ENCODE measurements at regions not wholly inside any gene's neighbourhood (a gene's known extent, or its start where the extent isn't known, plus 50 kb on each side); places are given as distances from the start of the nearest gene placed in this dataset.

DNA sequence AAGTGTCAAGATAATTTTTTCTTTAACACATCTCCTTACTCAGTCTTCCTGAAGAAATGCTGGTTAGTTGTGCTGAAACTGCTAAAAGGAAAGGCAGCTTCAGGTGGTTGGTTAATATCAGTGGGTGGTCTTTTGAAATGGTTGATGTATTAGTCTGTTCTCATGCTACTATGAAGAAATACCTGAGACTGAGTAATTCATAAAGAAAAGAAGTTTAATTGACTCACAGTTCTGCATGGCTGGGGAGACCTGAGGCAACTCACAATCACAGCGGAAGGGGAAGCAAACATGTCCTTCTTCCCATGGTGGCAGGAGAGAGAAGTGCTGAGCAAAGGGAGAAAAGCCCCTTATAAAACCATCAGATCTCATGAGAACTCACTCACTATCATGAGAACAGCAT lies 125.9 kb upstream of the CYRIA start:
- TF ChIP-seq NFXL1 (IDR thresholded peaks at IDR 0.05; ENCODE audit: borderline replicate concordance) (no peak), PAX5 (IDR thresholded peaks at IDR 0.05; ENCODE audit: borderline replicate concordance, low read depth, low read length) (no peak), CREM (IDR thresholded peaks at IDR 0.05; ENCODE audit: low read depth) (no peak), TCF12 (IDR thresholded peaks at IDR 0.05; ENCODE audit: low read depth, low read length) (no peak), BHLHE40 (IDR thresholded peaks at IDR 0.05; ENCODE audit: borderline replicate concordance in 1 of 2, low read depth in 2 of 2, low read length in 1 of 2) (no peak), PML (IDR thresholded peaks at IDR 0.05; ENCODE audit: low read length) (no peak), SREBF1 (IDR thresholded peaks at IDR 0.05; ENCODE audit: low read length) (no peak), SUPT20H (IDR thresholded peaks at IDR 0.05; ENCODE audit: borderline replicate concordance, control insufficient read depth, low read depth, low read length) (no peak), SREBF2 (IDR thresholded peaks at IDR 0.05; ENCODE audit: low read length) (no peak), POLR2AphosphoS5 (IDR thresholded peaks at IDR 0.05; ENCODE audit: low read length) (no peak), MEF2A (IDR thresholded peaks at IDR 0.05; ENCODE audit: insufficient read depth, low read depth, low read length) (no peak), CHD1 (IDR thresholded peaks at IDR 0.05; ENCODE audit: low read depth, low read length) (no peak), WRNIP1 (IDR thresholded peaks at IDR 0.05; ENCODE audit: borderline replicate concordance, low read depth, low read length) (no peak), IKZF1 (conservative IDR thresholded peaks at IDR 0.05) (no peak)
- TF ChIP-seq, protein P1, sequence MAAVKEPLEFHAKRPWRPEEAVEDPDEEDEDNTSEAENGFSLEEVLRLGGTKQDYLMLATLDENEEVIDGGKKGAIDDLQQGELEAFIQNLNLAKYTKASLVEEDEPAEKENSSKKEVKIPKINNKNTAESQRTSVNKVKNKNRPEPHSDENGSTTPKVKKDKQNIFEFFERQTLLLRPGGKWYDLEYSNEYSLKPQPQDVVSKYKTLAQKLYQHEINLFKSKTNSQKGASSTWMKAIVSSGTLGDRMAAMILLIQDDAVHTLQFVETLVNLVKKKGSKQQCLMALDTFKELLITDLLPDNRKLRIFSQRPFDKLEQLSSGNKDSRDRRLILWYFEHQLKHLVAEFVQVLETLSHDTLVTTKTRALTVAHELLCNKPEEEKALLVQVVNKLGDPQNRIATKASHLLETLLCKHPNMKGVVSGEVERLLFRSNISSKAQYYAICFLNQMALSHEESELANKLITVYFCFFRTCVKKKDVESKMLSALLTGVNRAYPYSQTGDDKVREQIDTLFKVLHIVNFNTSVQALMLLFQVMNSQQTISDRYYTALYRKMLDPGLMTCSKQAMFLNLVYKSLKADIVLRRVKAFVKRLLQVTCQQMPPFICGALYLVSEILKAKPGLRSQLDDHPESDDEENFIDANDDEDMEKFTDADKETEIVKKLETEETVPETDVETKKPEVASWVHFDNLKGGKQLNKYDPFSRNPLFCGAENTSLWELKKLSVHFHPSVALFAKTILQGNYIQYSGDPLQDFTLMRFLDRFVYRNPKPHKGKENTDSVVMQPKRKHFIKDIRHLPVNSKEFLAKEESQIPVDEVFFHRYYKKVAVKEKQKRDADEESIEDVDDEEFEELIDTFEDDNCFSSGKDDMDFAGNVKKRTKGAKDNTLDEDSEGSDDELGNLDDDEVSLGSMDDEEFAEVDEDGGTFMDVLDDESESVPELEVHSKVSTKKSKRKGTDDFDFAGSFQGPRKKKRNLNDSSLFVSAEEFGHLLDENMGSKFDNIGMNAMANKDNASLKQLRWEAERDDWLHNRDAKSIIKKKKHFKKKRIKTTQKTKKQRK (IDR thresholded peaks at IDR 0.05; ENCODE audit: low read depth, low read length): no peak
- TF ChIP-seq, protein P2, sequence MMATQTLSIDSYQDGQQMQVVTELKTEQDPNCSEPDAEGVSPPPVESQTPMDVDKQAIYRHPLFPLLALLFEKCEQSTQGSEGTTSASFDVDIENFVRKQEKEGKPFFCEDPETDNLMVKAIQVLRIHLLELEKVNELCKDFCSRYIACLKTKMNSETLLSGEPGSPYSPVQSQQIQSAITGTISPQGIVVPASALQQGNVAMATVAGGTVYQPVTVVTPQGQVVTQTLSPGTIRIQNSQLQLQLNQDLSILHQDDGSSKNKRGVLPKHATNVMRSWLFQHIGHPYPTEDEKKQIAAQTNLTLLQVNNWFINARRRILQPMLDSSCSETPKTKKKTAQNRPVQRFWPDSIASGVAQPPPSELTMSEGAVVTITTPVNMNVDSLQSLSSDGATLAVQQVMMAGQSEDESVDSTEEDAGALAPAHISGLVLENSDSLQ (IDR thresholded peaks at IDR 0.05): no peak
- H3K4me2 ChIP-seq (ENCODE audit: control insufficient read depth, insufficient read depth): no peak overlapping the region
- H3K36me3 ChIP-seq (ENCODE audit: control insufficient read depth in 2 of 2, insufficient read depth in 2 of 2, low read length in 1 of 2): no peaks in the 10 kb centered on the region
- FAIRE-seq: no peak
- no peaks in the 10 kb centered on the region for H4K20me1 ChIP-seq (ENCODE audit: control insufficient read depth, insufficient read depth)
- no peak overlapping the region for H2AFZ ChIP-seq (ENCODE audit: control insufficient read depth, low read depth, low read length)
- no peak overlapping the region for H3K4me3 ChIP-seq
- H3K4me1 ChIP-seq (ENCODE audit: control insufficient read depth, insufficient read depth, low read length): no peaks in the 10 kb centered on the region
- ChIA-PET RAD21 (ENCODE audit: unreplicated experiment) (no interaction called here), SMC1A (ENCODE audit: uncharacterized antibody, unreplicated experiment) (no interaction called here), CTCF (interaction anchor here (0.7 kb wide), 1 partner anchor 10 kb away, joined by 3 read pairs; no protein-coding TSS in a partner anchor), POLR2A (no interaction called here)
- WGBS (ENCODE audit: insufficient coverage, insufficient replicate concordance, low lambda C conversion rate, missing lambda C conversion rate): 29% methylated on average over 1 of the region's 1 CpG
- no TSS peak for BruUV-seq (replicated peaks)
- in situ Hi-C loops (cut with MboI) (no loop called here), intact Hi-C loops (cut with micrococcal nuclease; ENCODE audit: unreplicated experiment) (no loop called here)
- no peaks in the 10 kb centered on the region for H3K9me3 ChIP-seq (replicated peaks; ENCODE audit: control insufficient read depth, insufficient read depth, low read length)
- no peaks in the 10 kb centered on the region; a peak in 1 of 4 replicates for H3K27me3 ChIP-seq (replicated peaks in 1 of 2; ENCODE audit: control insufficient read depth in 2 of 2, insufficient read depth in 2 of 2, low read length in 1 of 2)
- no peak overlapping the region for H3K27ac ChIP-seq (ENCODE audit: control insufficient read depth, insufficient read depth)
- DNase-seq (ENCODE audit: low read depth, low spot score): no peak
- no peak overlapping the region for H3K9ac ChIP-seq (ENCODE audit: control insufficient read depth, insufficient read depth, low read length)
- no peaks in the 10 kb centered on the region for H3K79me2 ChIP-seq (ENCODE audit: control insufficient read depth, insufficient read depth, low read length)
- no peak for ATAC-seq
